ENCODE measurements at regions not wholly inside any gene's neighbourhood (a gene's known extent, or its start where the extent isn't known, plus 50 kb on each side); places are given as distances from the start of the nearest gene placed in this dataset.

DNA sequence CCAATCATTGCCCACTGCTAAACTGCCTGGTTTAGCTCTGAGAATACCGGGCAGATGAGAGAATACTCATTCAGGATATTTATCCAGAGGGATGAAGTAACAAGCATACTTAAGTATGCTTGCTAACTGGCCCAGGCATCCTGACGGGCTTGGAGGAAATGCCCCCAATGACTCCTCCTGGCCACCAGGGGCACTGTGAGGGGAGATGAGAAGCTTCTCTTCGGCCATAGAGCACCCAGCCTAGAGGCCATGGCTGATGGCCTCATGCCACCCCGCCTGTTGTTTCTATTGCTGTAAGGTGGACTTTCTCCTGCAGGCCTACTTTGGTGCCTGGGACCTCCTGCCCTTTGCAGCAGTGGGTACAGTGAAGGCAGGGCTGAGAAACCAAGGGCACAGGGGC lies 134.5 kb upstream of the FSTL4 start:
- no peak overlapping the region for H3K4me3 ChIP-seq (ENCODE audit: low read length)
- no peak for DNase-seq (ENCODE audit: low read depth)
- H3K9me3 ChIP-seq (ENCODE audit: control insufficient read depth, low read length) = no peaks in the 10 kb centered on the region
- H3K36me3 ChIP-seq (ENCODE audit: control insufficient read depth, insufficient read depth, low read length, severe bottlenecking) = no peaks in the 10 kb centered on the region
- no peaks in the 10 kb centered on the region for H3K4me1 ChIP-seq (ENCODE audit: control insufficient read depth, insufficient read depth, low read length)
- H3K27me3 ChIP-seq (replicated peaks; ENCODE audit: control insufficient read depth, insufficient read depth, low read length) = peaks cover 52% of the 10 kb centered on the region
- H3K9ac ChIP-seq (ENCODE audit: low read length) = no peak overlapping the region

DNA sequence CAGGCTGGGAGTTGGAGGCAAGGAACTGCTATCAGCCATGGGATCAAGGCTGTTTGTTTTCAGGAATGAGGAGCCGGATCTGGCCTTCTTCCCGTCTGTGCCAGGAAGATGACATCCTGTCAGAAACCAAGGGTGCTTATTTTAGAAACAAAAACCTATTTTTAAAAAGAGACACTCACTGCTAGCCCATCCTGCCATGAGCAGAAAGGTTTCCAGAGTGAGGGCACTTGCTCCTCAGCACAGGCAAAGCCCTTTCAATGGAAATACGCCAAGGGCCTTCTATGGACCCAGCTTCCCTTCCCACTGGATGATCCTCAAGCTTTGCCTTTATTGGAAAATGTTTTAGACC lies 132.6 kb upstream of the FSTL4 start:
- H3K4me1 ChIP-seq (ENCODE audit: control insufficient read depth, insufficient read depth, low read length) = no peaks in the 10 kb centered on the region
- no peak overlapping the region for H3K4me3 ChIP-seq (ENCODE audit: low read length)
- no peaks in the 10 kb centered on the region for H3K36me3 ChIP-seq (ENCODE audit: control insufficient read depth, insufficient read depth, low read length, severe bottlenecking)
- H3K27me3 ChIP-seq (replicated peaks; ENCODE audit: control insufficient read depth, insufficient read depth, low read length) = peaks cover 54% of the 10 kb centered on the region
- H3K9ac ChIP-seq (ENCODE audit: low read length) = no peak overlapping the region
- H3K9me3 ChIP-seq (ENCODE audit: control insufficient read depth, low read length) = no peaks in the 10 kb centered on the region
- DNase-seq (ENCODE audit: low read depth) = no peak

DNA sequence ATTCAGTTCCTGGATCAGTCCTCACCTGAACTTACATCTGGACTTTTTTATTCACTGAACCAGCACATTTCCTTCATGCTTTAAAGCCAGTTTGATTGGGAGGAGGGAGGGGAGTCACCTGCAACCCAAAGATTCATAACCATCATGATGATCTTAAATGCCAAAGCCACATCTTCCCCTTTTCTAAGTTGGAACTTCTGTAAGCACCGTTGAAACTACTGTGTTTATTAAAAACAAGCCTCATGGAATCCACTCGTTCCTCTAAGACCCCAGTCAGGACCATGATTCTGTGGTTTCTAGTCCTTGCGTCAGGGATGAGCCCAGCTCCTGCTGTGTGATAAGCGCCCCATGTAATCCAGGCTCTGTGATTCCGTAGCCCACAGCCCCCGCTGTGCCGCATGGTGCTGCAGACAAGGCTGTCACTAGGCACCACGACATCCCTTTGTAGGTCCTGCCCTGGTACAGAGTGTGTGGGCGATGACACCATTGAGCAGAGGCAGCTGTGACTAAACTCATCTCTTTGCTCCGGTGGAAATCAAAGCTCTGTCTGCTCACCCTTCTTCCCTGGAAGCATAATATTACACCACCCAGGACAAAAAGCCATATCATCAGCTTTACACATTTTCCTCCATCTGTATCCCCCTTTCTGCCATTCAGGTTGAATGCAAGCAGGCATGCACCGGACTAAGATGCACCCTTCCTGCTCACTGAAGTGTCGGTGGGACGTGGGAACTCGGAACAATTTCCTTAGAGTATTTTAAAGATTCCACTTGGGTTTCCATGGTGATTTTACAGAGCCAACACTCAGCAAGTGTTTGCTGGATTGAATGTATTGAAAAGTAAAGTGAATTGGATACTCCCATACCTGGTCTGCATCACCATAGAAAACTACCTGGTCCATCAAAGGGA lies 132.0 kb upstream of the FSTL4 start:
- H3K36me3 ChIP-seq (ENCODE audit: control insufficient read depth, insufficient read depth, low read length, severe bottlenecking) = no peaks in the 10 kb centered on the region
- H3K9ac ChIP-seq (ENCODE audit: low read length) = no peak overlapping the region
- H3K9me3 ChIP-seq (ENCODE audit: control insufficient read depth, low read length) = no peaks in the 10 kb centered on the region
- no peak for DNase-seq (ENCODE audit: low read depth)
- no peak overlapping the region for H3K4me3 ChIP-seq (ENCODE audit: low read length)
- no peaks in the 10 kb centered on the region for H3K4me1 ChIP-seq (ENCODE audit: control insufficient read depth, insufficient read depth, low read length)
- peaks cover 47% of the 10 kb centered on the region for H3K27me3 ChIP-seq (replicated peaks; ENCODE audit: control insufficient read depth, insufficient read depth, low read length)

DNA sequence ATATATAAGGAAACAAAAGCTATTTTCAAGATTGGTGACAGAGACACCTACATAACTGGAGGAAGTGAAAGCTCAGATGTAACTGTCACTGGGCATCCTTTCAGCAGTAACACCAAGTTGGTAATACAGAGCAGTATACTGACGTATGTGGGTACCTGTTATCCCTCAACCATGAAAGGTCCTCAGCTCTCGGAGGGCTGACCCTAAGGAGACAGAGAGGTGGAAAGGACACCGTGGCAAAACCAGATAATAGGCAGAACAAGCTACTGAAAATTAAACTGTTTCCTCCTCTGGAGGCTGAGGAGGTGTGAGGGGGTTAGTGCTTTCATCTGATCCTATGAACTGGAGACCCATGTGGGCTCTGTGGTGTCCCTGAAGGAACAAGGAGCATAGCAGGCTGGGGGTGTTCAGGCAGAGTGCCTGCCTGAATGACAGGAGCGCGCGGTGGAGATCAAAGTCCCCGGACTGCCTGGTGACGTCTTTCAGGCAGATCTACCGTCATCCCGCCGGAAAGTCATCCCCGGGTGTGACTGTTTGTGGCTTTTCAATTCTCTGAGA lies 130.2 kb upstream of the FSTL4 start:
- H3K4me3 ChIP-seq (ENCODE audit: low read length) = no peak overlapping the region
- DNase-seq (ENCODE audit: low read depth) = no peak

DNA sequence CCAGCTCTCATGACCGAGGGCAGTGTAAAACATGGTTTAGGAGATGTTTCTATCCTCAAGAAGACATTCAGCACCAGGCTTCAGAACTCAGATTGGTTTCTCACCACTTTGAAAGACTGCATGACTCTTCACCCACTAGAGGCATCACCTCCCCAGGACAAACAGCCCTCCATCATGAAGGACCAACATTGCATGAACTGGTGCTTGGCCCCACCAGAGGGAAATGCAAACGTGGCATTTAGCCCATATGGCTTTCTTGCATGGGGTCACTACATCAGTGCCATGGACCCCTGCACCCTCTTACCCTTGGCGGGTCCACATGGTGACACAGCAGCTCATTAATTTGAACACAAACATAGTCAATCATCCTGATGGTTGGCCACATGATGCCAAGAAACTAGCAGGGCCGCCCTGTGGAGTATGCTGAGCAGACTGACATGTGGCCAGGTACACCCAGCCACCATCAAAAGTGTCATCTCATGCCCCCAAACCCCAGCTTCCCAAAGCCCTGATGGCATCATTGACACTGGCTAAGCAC lies 129.5 kb upstream of the FSTL4 start:
- Histone ChIP-seq H3K9ac (ENCODE audit: low read length) (no peak overlapping the region), H3K27me3 (replicated peaks; ENCODE audit: control insufficient read depth, insufficient read depth, low read length) (peaks cover 39% of the 10 kb centered on the region)

More for the DNA sequence above, 130.2 kb upstream of the FSTL4 start:
- H3K27me3 ChIP-seq (replicated peaks; ENCODE audit: control insufficient read depth, insufficient read depth, low read length) = peaks cover 39% of the 10 kb centered on the region
- H3K4me1 ChIP-seq (ENCODE audit: control insufficient read depth, insufficient read depth, low read length) = no peaks in the 10 kb centered on the region
- H3K9me3 ChIP-seq (ENCODE audit: control insufficient read depth, low read length) = no peaks in the 10 kb centered on the region
- H3K9ac ChIP-seq (ENCODE audit: low read length) = no peak overlapping the region
- no peaks in the 10 kb centered on the region for H3K36me3 ChIP-seq (ENCODE audit: control insufficient read depth, insufficient read depth, low read length, severe bottlenecking)

DNA sequence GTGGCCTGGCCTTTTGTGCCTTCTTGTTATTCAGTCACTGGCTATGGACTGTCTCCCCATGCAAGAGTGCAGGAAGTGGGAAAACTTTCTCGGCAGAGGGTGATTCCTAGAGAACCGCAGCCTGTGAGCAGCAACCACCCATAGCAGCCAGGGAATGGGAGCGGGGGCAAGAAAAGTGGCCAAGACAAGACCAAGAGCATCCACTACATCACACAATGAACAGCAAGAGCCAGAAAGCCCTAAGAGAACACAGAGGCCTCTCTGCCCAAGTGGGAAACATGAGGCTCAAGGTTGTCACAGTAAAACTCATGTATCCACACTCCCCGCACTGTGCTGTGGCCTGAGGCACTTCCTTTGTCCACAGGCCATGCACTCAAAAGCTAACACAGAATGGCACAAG lies 129.1 kb upstream of the FSTL4 start:
- Histone ChIP-seq H3K9me3 (ENCODE audit: control insufficient read depth, low read length) (no peaks in the 10 kb centered on the region), H3K4me3 (ENCODE audit: low read length) (no peak overlapping the region), H3K9ac (ENCODE audit: low read length) (no peak overlapping the region), H3K36me3 (ENCODE audit: control insufficient read depth, insufficient read depth, low read length, severe bottlenecking) (no peaks in the 10 kb centered on the region), H3K4me1 (ENCODE audit: control insufficient read depth, insufficient read depth, low read length) (no peaks in the 10 kb centered on the region), H3K27me3 (replicated peaks; ENCODE audit: control insufficient read depth, insufficient read depth, low read length) (peaks cover 42% of the 10 kb centered on the region)
- no peak for DNase-seq (ENCODE audit: low read depth)

More for the DNA sequence above, 129.5 kb upstream of the FSTL4 start:
- no peaks in the 10 kb centered on the region for H3K36me3 ChIP-seq (ENCODE audit: control insufficient read depth, insufficient read depth, low read length, severe bottlenecking)
- H3K4me1 ChIP-seq (ENCODE audit: control insufficient read depth, insufficient read depth, low read length) = no peaks in the 10 kb centered on the region
- no peak overlapping the region for H3K4me3 ChIP-seq (ENCODE audit: low read length)
- no peak for DNase-seq (ENCODE audit: low read depth)
- no peaks in the 10 kb centered on the region for H3K9me3 ChIP-seq (ENCODE audit: control insufficient read depth, low read length)

DNA sequence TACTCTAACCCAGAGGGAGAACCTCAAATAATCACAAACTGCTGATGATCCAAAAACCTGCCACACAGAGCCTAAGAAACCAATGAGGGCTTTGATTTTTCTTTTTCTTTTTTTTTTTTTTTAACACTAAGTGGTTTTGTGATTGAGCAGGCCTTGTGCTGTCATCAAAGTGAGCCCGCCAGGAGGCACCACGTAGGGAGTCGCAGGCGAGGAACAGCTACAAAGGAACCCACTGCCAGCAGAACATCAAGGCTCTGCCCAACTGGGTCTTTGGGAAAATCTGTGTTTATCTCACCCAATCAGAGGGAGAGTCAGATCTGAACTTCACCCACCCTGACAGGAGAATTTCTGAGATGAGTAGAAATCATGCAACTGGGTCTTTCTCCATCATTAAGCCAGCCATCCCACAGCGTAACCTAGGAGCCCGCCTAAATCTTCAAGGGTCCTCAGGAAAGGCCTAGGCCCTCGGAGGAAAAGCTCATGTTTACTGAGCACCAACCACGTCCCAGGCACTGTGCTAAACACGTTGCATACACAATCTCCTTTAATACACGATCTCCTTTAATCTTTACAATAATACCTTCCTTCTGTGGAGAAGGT lies 126.9 kb upstream of the FSTL4 start:
- Histone ChIP-seq H3K4me1 (ENCODE audit: control insufficient read depth, insufficient read depth, low read length) (no peaks in the 10 kb centered on the region), H3K4me3 (ENCODE audit: low read length) (no peak overlapping the region), H3K27me3 (replicated peaks; ENCODE audit: control insufficient read depth, insufficient read depth, low read length) (peaks cover 33% of the 10 kb centered on the region), H3K36me3 (ENCODE audit: control insufficient read depth, insufficient read depth, low read length, severe bottlenecking) (no peaks in the 10 kb centered on the region), H3K9ac (ENCODE audit: low read length) (no peak overlapping the region), H3K9me3 (ENCODE audit: control insufficient read depth, low read length) (peaks cover 7% of the 10 kb centered on the region)
- DNase-seq (ENCODE audit: low read depth) = no peak

DNA sequence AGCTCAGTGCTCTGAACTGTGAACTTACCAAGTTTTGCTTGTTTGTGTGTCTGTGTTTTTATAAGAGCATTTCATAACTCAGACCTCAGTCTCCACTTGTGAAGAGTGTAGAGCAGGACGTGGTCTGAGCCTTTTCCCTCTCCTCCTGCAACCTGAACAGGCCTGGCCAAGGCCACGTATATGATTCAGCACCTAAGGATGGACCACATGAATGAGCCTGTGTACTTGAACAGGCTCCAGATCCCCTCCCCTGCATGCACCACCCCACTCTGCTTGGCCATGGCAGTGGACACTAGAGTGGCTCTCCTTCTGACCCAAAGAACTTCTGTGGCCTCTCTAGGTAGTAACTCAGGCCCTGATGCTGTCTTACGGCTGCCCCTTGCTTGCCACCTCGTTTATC lies 125.9 kb upstream of the FSTL4 start:
- no peak overlapping the region for H3K4me3 ChIP-seq (ENCODE audit: low read length)
- H3K9ac ChIP-seq (ENCODE audit: low read length) = no peak overlapping the region
- no peaks in the 10 kb centered on the region for H3K4me1 ChIP-seq (ENCODE audit: control insufficient read depth, insufficient read depth, low read length)
- peaks cover 26% of the 10 kb centered on the region for H3K27me3 ChIP-seq (replicated peaks; ENCODE audit: control insufficient read depth, insufficient read depth, low read length)
- DNase-seq (ENCODE audit: low read depth) = no peak
- H3K36me3 ChIP-seq (ENCODE audit: control insufficient read depth, insufficient read depth, low read length, severe bottlenecking) = no peaks in the 10 kb centered on the region
- peaks cover 14% of the 10 kb centered on the region for H3K9me3 ChIP-seq (ENCODE audit: control insufficient read depth, low read length)

DNA sequence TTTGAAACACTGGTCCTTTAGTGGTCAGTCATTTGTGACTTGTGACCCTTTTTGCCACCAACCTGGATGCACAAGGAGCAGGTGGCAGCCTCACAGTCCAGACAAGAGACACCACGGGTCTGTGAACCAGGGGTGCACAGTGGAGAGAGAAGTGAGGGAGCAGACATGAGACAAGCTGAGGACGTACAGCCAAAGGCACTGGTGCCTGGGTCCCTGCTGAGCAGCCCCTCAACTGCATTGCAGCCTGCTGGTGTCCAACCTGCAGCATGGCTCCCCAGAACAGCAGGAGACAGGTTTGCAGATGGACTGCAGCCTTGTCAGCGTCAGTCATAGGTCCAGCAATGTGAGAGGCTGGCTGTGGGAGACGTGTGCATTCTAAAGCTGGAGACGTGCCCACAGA lies 124.2 kb upstream of the FSTL4 start:
- Histone ChIP-seq H3K4me3 (ENCODE audit: low read length) (no peak overlapping the region), H3K27me3 (replicated peaks; ENCODE audit: control insufficient read depth, insufficient read depth, low read length) (peaks cover 21% of the 10 kb centered on the region), H3K36me3 (ENCODE audit: control insufficient read depth, insufficient read depth, low read length, severe bottlenecking) (no peaks in the 10 kb centered on the region), H3K4me1 (ENCODE audit: control insufficient read depth, insufficient read depth, low read length) (no peaks in the 10 kb centered on the region), H3K9ac (ENCODE audit: low read length) (no peak overlapping the region), H3K9me3 (ENCODE audit: control insufficient read depth, low read length) (peaks cover 14% of the 10 kb centered on the region)
- DNase-seq (ENCODE audit: low read depth) = no peak

DNA sequence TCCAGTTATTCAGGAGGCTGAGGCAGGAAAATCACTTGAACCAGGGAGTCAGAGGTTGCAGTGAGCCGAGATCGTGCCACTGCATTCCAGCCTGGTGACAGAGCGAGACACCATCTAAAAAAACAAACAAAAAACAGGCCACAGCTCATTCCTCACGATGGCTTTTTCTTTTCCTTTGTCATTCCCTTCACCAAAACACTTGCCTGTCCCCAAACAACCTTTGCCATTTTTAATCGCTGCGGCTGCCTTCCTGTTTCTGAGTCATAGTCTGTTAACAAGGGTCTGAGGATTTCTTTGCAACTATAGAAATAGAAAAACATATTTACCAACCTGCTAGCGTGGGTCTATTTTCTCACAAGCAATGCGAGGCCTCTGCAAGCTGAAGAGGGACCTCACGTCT lies 123.0 kb upstream of the FSTL4 start:
- peaks cover 22% of the 10 kb centered on the region for H3K27me3 ChIP-seq (replicated peaks; ENCODE audit: control insufficient read depth, insufficient read depth, low read length)
- no peak overlapping the region for H3K4me3 ChIP-seq (ENCODE audit: low read length)
- peak; percentile 4 for DNase-seq (ENCODE audit: low read depth)
- no peaks in the 10 kb centered on the region for H3K36me3 ChIP-seq (ENCODE audit: control insufficient read depth, insufficient read depth, low read length, severe bottlenecking)
- no peak overlapping the region for H3K9ac ChIP-seq (ENCODE audit: low read length)
- no peaks in the 10 kb centered on the region for H3K4me1 ChIP-seq (ENCODE audit: control insufficient read depth, insufficient read depth, low read length)
- peaks cover 21% of the 10 kb centered on the region for H3K9me3 ChIP-seq (ENCODE audit: control insufficient read depth, low read length)

DNA sequence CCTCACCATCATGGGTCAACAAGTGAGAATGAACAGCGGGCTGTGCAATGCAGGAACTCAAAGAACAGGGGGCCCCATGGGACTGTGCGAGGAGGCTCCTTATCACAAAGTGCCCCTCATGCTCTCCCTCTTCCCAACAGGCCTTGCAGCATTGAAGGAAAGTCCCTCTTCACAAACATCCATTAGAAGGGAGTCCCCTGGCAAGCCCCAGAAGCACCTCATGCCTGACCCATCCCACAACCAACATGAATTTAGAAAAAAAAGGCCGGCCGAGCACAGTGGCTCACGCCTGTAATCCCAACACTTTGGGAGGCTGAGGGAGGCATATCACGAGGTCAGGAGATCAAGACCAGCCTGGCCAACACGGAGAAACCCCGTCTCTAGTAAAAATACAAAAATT lies 122.6 kb upstream of the FSTL4 start:
- peaks cover 25% of the 10 kb centered on the region for H3K27me3 ChIP-seq (replicated peaks; ENCODE audit: control insufficient read depth, insufficient read depth, low read length)
- H3K9me3 ChIP-seq (ENCODE audit: control insufficient read depth, low read length) = peaks cover 26% of the 10 kb centered on the region
- H3K4me1 ChIP-seq (ENCODE audit: control insufficient read depth, insufficient read depth, low read length) = no peaks in the 10 kb centered on the region
- no peak for DNase-seq (ENCODE audit: low read depth)
- no peak overlapping the region for H3K9ac ChIP-seq (ENCODE audit: low read length)
- no peak overlapping the region for H3K4me3 ChIP-seq (ENCODE audit: low read length)
- no peaks in the 10 kb centered on the region for H3K36me3 ChIP-seq (ENCODE audit: control insufficient read depth, insufficient read depth, low read length, severe bottlenecking)

All from adipocyte (in vitro differentiated cells).